Skeletal muscle tissue (tissue), 3 donors: ENCODE measurements at regions not wholly inside any gene's neighbourhood (a gene's known extent, or its start where the extent isn't known, plus 50 kb on each side); places are given as distances from the start of the nearest gene placed in this dataset.
"Not testable (repeated sequence)": the region's sequence is repeated elsewhere in the genome, so short reads cannot be mapped to it uniquely, and the experiment has no call there.

Experiments used
- H3K27ac ChIP-seq: one replicate; pipeline ENCODE4 v1.7.0; 2013; ENCODE audit warnings: mild to moderate bottlenecking, low read depth, low read length, inconsistent platforms
- H3K27me3 ChIP-seq, 3 donors: one replicate each; pipeline ENCODE4 v1.7.0; 2013; ENCODE audit warnings: low read length in 3 of 3; ENCODE audit not compliant: control insufficient read depth in 3 of 3, insufficient read depth in 3 of 3
- H3K36me3 ChIP-seq, 3 donors: one replicate each; pipeline ENCODE4 v1.7.0; 2013; ENCODE audit warnings: low read length in 3 of 3; ENCODE audit not compliant: control insufficient read depth in 3 of 3, insufficient read depth in 3 of 3
- H3K4me1 ChIP-seq, 3 donors: one replicate each; pipeline ENCODE4 v1.7.0; 2013; ENCODE audit warnings: low read length in 3 of 3, mild to moderate bottlenecking in 3 of 3; ENCODE audit not compliant: control insufficient read depth in 3 of 3, insufficient read depth in 3 of 3
- H3K4me3 ChIP-seq, 3 donors: one replicate each; pipeline ENCODE4 v1.7.0; 2013; ENCODE audit warnings: low read length in 3 of 3
- H3K9ac ChIP-seq, 3 donors: one replicate each; pipeline ENCODE4 v1.7.0; 2013; ENCODE audit warnings: low read length in 3 of 3, mild to moderate bottlenecking in 3 of 3, moderate library complexity in 2 of 3, low read depth in 1 of 3
- H3K9me3 ChIP-seq, 3 donors: one replicate each; pipeline ENCODE4 v1.7.0; 2013; ENCODE audit warnings: low read length in 3 of 3; ENCODE audit not compliant: control insufficient read depth in 3 of 3
- donor health status: Osteomylitis.

- Histone ChIP-seq H3K27me3 (peaks cover 0 to 8% (median 4%) of the 10 kb centered on the region in 3 donors), H3K4me3 (no peak overlapping the region), H3K4me1 (peaks cover 0 to 10% (median 0%) of the 10 kb centered on the region in 3 donors), H3K9ac (no peak overlapping the region), H3K9me3 (no peaks in the 10 kb centered on the region), H3K36me3 (no peaks in the 10 kb centered on the region), H3K27ac (no peak overlapping the region)
These were observed 141.4 kb upstream of the RAB4A start for GRCh38 chr1:229129301-229130027.

- peaks cover 0 to 10% (median 0%) of the 10 kb centered on the region in 3 donors for H3K4me1 ChIP-seq
- no peaks in the 10 kb centered on the region for H3K36me3 ChIP-seq
- no peak overlapping the region for H3K4me3 ChIP-seq
- H3K9me3 ChIP-seq, result no peaks in the 10 kb centered on the region
- no peak overlapping the region for H3K27ac ChIP-seq
- no peak overlapping the region for H3K9ac ChIP-seq
- peaks cover 0 to 6% (median 4%) of the 10 kb centered on the region in 3 donors for H3K27me3 ChIP-seq
These were observed 140.8 kb upstream of the RAB4A start for GRCh38 chr1:229130028-229130668.

GRCh38 chr1:229131243-229132105 lies 139.4 kb upstream of the RAB4A start:
- H3K4me3 ChIP-seq, result no peak overlapping the region
- peaks cover 0 to 6% (median 4%) of the 10 kb centered on the region in 3 donors for H3K27me3 ChIP-seq
- H3K9me3 ChIP-seq, result no peaks in the 10 kb centered on the region
- no peaks in the 10 kb centered on the region for H3K36me3 ChIP-seq
- no peak overlapping the region for H3K9ac ChIP-seq
- peaks cover 0 to 10% (median 0%) of the 10 kb centered on the region in 3 donors for H3K4me1 ChIP-seq
- no peak overlapping the region for H3K27ac ChIP-seq

GRCh38 chr1:229132106-229132443 lies 138.8 kb upstream of the RAB4A start:
- Histone ChIP-seq H3K9me3 (no peaks in the 10 kb centered on the region), H3K27me3 (peaks cover 0 to 6% (median 4%) of the 10 kb centered on the region in 3 donors), H3K4me3 (no peak overlapping the region), H3K27ac (no peak overlapping the region), H3K36me3 (no peaks in the 10 kb centered on the region), H3K4me1 (peaks cover 0 to 10% (median 0%) of the 10 kb centered on the region in 3 donors), H3K9ac (no peak overlapping the region)

GRCh38 chr1:229132706-229133105 lies 138.2 kb upstream of the RAB4A start:
- Histone ChIP-seq H3K9me3 (no peaks in the 10 kb centered on the region), H3K9ac (no peak overlapping the region), H3K27ac (no peak overlapping the region), H3K27me3 (peaks cover 0 to 6% (median 4%) of the 10 kb centered on the region in 3 donors), H3K36me3 (no peaks in the 10 kb centered on the region), H3K4me3 (no peak overlapping the region), H3K4me1 (peaks cover 0 to 10% (median 0%) of the 10 kb centered on the region in 3 donors)

- H3K27ac ChIP-seq, result no peak overlapping the region
- no peak overlapping the region for H3K9ac ChIP-seq
- H3K4me3 ChIP-seq, result no peak overlapping the region
- H3K27me3 ChIP-seq, result peaks cover 0 to 6% (median 4%) of the 10 kb centered on the region in 3 donors
- H3K36me3 ChIP-seq, result no peaks in the 10 kb centered on the region
- no peaks in the 10 kb centered on the region for H3K9me3 ChIP-seq
- peaks cover 0 to 13% (median 0%) of the 10 kb centered on the region in 3 donors for H3K4me1 ChIP-seq
These were observed 137.8 kb upstream of the RAB4A start for GRCh38 chr1:229133151-229133550.

- Histone ChIP-seq H3K27me3 (peaks cover 0 to 6% (median 4%) of the 10 kb centered on the region in 3 donors), H3K9ac (no peak overlapping the region), H3K9me3 (no peaks in the 10 kb centered on the region), H3K36me3 (no peaks in the 10 kb centered on the region), H3K4me3 (no peak overlapping the region), H3K4me1 (peaks cover 0 to 14% (median 0%) of the 10 kb centered on the region in 3 donors), H3K27ac (no peak overlapping the region)
These were observed 137.1 kb upstream of the RAB4A start for GRCh38 chr1:229133811-229134210.

GRCh38 chr1:229134381-229135217 lies 136.3 kb upstream of the RAB4A start:
- not testable (repeated sequence) for H3K27me3 ChIP-seq, H3K27ac ChIP-seq, H3K36me3 ChIP-seq, H3K9ac ChIP-seq, H3K4me3 ChIP-seq, H3K9me3 ChIP-seq
- H3K4me1 ChIP-seq, result peaks cover 0 to 13% (median 0%) of the 10 kb centered on the region in 3 donors

GRCh38 chr1:229135773-229136172 lies 135.1 kb upstream of the RAB4A start:
- peaks cover 0 to 3% (median 0%) of the 10 kb centered on the region in 3 donors for H3K27me3 ChIP-seq
- H3K4me3 ChIP-seq, result no peak overlapping the region
- no peaks in the 10 kb centered on the region for H3K36me3 ChIP-seq
- no peak overlapping the region for H3K9ac ChIP-seq
- peaks cover 0 to 4% (median 0%) of the 10 kb centered on the region in 3 donors for H3K4me1 ChIP-seq
- no peak overlapping the region for H3K27ac ChIP-seq
- H3K9me3 ChIP-seq, result no peaks in the 10 kb centered on the region
